ENCODE measurements at regions not wholly inside any gene's neighbourhood (a gene's known extent, or its start where the extent isn't known, plus 50 kb on each side); places are given as distances from the start of the nearest gene placed in this dataset.

DNA sequence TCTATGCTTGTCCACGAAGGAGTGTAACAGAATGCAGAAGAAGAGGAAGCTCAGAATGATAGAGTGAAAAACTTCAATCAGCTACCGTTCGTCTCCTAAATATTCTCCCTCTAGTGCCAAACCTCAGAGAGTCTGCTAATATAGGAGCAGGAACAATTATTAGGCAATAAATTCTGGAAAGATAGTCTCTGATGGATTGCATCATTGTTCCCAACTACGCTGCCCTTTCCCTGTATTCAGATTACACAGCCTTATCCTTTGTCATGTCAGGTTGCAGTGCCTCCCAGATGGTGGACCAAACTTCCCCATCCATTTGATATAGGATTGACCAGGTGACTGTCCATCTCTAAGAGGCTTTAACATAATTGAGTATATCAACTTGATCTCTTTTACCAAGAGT, 811.5 kb upstream of the CHAC2 start:
- no peak for TF ChIP-seq POLR2A (IDR thresholded peaks at IDR 0.05)
- TF ChIP-seq, protein P1, sequence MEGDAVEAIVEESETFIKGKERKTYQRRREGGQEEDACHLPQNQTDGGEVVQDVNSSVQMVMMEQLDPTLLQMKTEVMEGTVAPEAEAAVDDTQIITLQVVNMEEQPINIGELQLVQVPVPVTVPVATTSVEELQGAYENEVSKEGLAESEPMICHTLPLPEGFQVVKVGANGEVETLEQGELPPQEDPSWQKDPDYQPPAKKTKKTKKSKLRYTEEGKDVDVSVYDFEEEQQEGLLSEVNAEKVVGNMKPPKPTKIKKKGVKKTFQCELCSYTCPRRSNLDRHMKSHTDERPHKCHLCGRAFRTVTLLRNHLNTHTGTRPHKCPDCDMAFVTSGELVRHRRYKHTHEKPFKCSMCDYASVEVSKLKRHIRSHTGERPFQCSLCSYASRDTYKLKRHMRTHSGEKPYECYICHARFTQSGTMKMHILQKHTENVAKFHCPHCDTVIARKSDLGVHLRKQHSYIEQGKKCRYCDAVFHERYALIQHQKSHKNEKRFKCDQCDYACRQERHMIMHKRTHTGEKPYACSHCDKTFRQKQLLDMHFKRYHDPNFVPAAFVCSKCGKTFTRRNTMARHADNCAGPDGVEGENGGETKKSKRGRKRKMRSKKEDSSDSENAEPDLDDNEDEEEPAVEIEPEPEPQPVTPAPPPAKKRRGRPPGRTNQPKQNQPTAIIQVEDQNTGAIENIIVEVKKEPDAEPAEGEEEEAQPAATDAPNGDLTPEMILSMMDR (IDR thresholded peaks at IDR 0.05) = no peak
